ENCODE measurements at regions not wholly inside any gene's neighbourhood (a gene's known extent, or its start where the extent isn't known, plus 50 kb on each side); places are given as distances from the start of the nearest gene placed in this dataset.

DNA sequence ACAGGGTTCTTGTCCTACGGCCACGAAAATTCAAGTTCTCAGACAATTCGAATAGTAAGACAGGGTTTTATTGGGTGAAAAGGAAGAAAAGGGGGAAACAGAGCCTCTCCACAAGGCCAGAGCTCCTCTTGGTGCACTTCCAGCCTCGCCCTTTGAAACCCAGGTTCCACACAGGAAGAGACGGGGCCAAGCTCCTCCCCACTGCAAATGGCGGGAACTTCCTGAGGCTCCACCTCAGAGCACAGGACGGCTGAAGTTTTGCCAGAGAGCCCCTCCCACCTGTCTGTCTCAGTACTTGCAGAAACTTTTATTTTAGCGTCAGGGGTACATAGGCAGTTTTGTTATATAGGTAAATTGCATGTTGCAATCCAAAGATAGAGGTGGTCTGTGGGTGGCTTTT, 165.7 kb upstream of the CDH8 start:
- no peak for TF ChIP-seq CTCF (IDR thresholded peaks at IDR 0.05)
- no peak for TF ChIP-seq POLR2A (IDR thresholded peaks at IDR 0.05)
